NCI-H2227 (cell line): ENCODE measurements at regions not wholly inside any gene's neighbourhood (a gene's known extent, or its start where the extent isn't known, plus 50 kb on each side); places are given as distances from the start of the nearest gene placed in this dataset.
A peak's percentile ranks its signal among the peaks of the same experiment; 100 is the strongest.
"Not testable (repeated sequence)": the region's sequence is repeated elsewhere in the genome, so short reads cannot be mapped to it uniquely, and the experiment has no call there.

Experiments used
- DNase-seq: peaks from one replicate; lab custom pipeline; 2025; ENCODE audit not compliant: unreplicated experiment; lab: John Stamatoyannopoulos, UW

- DNase-seq = no peak
These were observed 302.9 kb upstream of the SFSWAP start for GRCh38 chr12:131408036-131408365.

DNA sequence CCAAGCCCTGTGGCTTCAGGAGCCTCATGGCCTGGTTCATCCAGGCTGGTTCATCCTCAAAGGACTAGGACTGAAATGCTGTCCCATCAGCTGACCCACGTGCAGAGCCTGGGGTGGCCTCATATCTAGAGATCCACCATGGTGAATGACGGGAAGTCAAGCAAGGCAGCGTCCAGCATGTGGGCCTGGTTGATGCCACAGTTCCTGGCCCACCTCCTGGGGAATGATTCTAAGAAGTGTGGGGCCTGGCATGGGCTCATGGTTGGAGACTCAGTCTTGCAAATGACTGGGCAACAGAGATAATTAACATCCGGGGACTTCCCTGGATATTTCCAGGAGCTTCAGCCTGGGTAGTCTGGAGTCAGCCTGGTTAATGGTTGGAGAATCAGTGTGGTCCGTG, 302.4 kb upstream of the SFSWAP start:
- no peak for DNase-seq

- no peak for DNase-seq
These were observed 301.7 kb upstream of the SFSWAP start for GRCh38 chr12:131409211-131409610.

DNA sequence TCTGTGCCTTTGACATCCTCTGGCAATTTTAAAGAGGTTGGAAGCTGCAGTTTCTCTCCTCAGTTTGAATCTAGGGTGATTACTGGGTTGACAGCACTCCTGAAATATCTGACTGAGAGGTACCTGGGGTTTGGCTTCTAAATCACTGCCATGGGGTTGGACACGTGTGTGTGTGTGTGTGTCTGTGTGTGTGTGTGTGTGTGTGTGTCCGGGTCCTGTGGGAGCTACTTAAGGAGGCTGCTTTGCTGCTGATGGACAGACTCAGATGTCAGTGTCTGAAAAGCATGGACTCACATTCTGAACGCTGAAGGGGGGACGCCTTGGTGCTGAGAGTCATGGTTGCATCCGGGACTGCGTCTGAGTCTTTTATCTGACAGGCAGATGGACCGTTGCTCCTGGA, 299.1 kb upstream of the SFSWAP start:
- DNase-seq = not testable (repeated sequence)

DNA sequence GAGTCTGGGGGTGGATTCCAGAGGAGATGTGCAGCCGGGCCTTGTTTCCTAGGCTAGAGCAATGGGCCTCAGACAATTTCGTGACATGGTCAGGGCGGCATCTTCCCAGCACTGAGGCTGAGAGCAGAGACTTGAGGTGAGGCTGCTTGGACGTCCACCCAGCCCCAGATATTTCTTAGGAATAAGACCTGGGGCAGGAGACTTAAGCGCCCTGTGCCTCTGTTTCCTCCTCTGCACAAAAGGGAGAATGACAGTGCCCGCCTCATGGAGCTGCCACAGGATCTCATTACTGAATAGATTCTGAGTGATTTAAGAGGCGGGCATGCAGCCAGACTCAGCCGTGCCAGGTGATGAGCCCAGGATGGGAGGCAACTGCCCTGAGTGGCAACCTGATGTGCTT, 297.9 kb upstream of the SFSWAP start:
- no peak for DNase-seq

- DNase-seq = no peak
These were observed 297.4 kb upstream of the SFSWAP start for GRCh38 chr12:131413471-131413870.

DNA sequence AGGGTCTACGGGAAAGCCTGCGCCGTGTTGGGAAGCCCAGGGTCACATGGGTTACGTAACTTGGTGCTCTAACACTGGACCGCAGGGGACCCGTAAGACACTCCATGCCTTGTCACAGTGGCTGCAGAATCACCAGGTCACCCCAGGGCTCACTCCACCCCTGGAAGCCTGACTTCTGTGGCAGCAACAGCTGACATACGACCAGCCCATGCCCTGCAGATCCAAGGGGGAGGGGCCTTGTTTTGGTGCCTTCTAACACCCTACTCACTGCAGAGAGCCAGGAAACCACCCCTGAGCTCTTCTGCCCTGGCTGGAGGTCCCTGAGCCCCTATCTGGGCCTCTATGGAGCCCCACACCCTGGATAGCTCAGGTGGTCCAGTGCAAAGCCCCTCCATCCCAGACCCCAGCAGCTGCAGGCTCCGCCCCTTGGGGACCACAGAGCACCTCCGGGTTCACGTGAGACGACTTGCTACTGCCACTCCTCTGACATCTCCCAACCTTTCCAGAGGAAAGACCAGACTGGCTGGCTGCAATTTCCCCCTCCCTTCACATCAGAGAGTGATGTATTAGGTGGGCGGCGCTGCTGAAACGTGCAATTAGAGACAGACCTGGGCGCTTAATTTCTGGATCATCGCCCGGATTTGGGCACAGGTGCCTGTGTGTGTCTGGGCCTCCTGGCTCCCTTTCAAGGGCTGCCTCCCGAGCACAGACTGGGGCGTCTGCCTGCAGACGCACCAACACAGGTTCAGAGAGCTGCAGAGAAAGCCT, 296.6 kb upstream of the SFSWAP start:
- not testable (repeated sequence) for DNase-seq

GRCh38 chr12:131415781-131416180, 295.1 kb upstream of the SFSWAP start:
- DNase-seq = peak; percentile 15

DNA sequence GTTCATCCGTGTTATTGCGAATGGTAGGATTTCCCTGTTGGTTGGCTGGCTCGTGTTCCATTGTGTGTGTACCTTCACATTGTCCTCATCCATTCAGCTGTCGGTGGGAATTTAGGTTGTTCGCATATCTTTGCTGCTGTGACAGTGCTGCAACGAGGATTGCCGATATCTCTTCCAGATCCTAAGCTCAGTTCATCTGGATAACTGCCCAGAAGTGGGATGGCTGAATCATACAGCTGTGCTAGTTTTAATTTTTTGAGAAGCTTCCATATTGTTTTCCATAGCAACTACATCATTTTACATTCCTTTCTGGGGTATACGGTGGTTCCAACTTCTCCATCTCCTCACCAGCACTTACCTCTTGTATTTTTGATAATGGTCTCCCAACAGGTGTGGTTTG, 292.8 kb upstream of the SFSWAP start:
- DNase-seq = no peak

- no peak for DNase-seq
These were observed 292.0 kb upstream of the SFSWAP start for GRCh38 chr12:131418884-131419283.

GRCh38 chr12:131420867-131421447, 289.9 kb upstream of the SFSWAP start:
- no peak for DNase-seq

DNA sequence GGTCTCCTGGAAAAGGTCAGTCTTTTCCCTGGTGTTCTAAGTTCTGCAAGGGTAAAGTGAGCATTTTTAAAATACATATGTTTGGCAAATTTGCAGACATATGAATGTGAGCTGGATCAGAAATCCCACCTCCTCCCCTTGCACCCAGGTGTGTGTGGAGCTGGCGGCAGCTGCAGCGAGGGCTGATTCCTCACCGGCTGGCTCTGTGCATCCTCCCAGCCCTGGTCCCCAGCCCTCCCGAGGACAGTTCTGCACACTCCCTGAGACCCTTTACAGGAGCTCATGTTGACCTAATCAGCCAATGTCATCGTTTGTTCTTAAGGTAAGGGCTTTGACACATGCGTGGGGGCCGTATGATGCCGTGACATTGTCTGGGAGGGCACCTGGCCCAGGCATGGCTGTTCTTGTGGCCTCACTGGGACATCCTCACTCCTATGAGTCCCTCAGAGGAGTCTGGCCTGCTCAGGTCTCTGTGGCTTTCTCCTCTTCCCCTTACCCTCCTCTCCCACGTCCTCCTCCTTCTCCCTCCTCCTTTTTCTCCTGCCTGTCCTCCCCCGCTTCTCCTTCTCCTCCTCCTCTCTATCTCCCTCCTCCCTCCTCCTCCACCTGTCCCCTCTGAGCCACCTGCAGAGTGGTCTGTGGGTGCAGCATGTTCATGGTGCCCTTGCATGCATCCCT, 289.2 kb upstream of the SFSWAP start:
- no peak for DNase-seq

GRCh38 chr12:131422187-131422520, 288.7 kb upstream of the SFSWAP start:
- DNase-seq = no peak

- no peak for DNase-seq
These were observed 288.1 kb upstream of the SFSWAP start for GRCh38 chr12:131422744-131423143.

DNA sequence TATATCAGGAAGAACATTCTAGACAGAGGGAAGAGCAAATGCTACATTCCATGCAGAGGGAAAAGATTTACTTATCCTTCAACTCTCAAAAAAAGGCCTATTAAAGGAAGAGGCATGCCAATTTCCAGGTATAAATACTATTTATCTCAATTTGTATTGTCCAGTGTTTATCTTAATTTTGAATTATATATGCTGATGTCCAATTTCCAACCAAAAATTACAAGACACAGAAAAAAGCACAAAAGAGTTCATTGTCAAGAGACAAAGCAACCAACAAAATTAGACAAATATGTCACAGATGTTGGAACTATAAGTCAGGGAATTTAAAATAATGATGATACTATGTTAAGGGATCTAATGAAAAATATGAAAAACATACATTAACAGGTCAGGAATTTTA, 286.6 kb upstream of the SFSWAP start:
- DNase-seq = no peak

- DNase-seq = no peak
These were observed 285.5 kb upstream of the SFSWAP start for GRCh38 chr12:131425112-131426075.

- DNase-seq = no peak
These were observed 282.7 kb upstream of the SFSWAP start for GRCh38 chr12:131428091-131428685.

DNA sequence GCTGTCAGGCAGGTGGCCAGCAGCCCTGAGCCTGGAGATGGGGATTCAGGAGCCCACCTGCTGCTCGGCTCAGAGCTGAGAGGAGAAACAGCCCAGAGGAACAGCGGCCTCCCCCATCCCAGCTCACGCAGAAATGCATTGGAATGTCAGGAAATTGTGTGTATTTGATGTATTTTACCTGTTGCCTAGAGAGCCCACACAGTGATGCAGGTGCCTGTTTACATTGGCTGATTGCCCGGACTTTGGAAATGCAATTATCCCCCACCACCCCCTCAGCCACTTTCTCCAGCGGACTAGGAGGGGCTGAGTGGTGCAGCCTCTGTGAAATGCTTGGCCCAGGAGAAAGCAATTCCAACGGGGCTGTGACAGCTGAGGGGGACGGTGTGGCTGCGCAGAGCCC, 281.7 kb upstream of the SFSWAP start:
- DNase-seq = not testable (repeated sequence)

GRCh38 chr12:131429697-131430096, 281.2 kb upstream of the SFSWAP start:
- DNase-seq = not testable (repeated sequence)

DNA sequence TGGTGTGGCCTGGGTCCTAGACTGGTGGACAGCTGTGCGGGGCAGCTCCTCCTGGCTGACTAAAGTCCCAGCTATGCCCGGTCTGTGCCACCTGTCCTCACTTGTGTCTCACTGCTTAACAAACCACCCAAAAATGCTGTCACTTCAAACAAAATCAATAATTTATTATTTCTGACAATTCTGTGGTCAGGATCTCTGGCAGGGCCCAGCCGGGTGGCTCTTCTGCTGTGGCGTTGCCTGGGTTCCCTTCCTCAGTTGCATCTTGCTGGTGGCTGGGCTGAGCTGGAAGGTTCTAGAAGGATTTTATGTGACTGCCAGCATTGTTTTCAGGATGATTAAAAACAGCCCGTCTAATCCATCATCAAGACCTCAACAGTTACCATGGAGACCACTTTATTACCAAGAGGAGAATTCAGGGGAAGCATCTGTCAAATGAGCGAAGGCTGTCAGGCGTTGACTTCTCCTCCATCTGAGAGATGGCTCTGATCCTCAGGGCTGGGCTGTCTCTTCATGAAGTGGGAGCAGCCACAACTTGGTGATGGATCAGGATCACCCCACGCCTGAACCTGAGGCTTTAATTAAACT, 280.6 kb upstream of the SFSWAP start:
- DNase-seq = no peak
